ENCODE measurements at regions not wholly inside any gene's neighbourhood (a gene's known extent, or its start where the extent isn't known, plus 50 kb on each side); places are given as distances from the start of the nearest gene placed in this dataset.
"Not testable (repeated sequence)": the region's sequence is repeated elsewhere in the genome, so short reads cannot be mapped to it uniquely, and the experiment has no call there.

GRCh38 chr15:25248583-25249235 is 190.1 kb downstream of the UBE3A start:
- Mint-ChIP-seq H3K27me3 (no peaks in the 10 kb centered on the region), H3K27ac (no peak overlapping the region), H3K9me3 (peaks cover 3% of the 10 kb centered on the region), H3K4me3 (no peak overlapping the region), H3K4me1 (no peaks in the 10 kb centered on the region), H3K36me3 (no peaks in the 10 kb centered on the region)
- DNase-seq, result no peak

- Mint-ChIP-seq H3K36me3 (no peaks in the 10 kb centered on the region), H3K4me1 (no peaks in the 10 kb centered on the region), H3K4me3 (no peak overlapping the region), H3K27me3 (no peaks in the 10 kb centered on the region), H3K9me3 (peaks cover 9% of the 10 kb centered on the region), H3K27ac (no peak overlapping the region)
- no peak for DNase-seq
Measured at GRCh38 chr15:25249236-25250010, 189.4 kb downstream of the UBE3A start.

- peaks cover 3% of the 10 kb centered on the region for H3K36me3 Mint-ChIP-seq
- H3K27me3 Mint-ChIP-seq, result no peaks in the 10 kb centered on the region
- DNase-seq, result no peak
- H3K27ac Mint-ChIP-seq, result no peak overlapping the region
- no peaks in the 10 kb centered on the region for H3K4me1 Mint-ChIP-seq
- H3K9me3 Mint-ChIP-seq, result peaks cover 15% of the 10 kb centered on the region
- no peak overlapping the region for H3K4me3 Mint-ChIP-seq
Measured at GRCh38 chr15:25250011-25250596, 188.7 kb downstream of the UBE3A start.

- H3K9me3 Mint-ChIP-seq, result peaks cover 17% of the 10 kb centered on the region
- no peaks in the 10 kb centered on the region for H3K4me1 Mint-ChIP-seq
- DNase-seq, result no peak
- H3K27me3 Mint-ChIP-seq, result no peaks in the 10 kb centered on the region
- peaks cover 3% of the 10 kb centered on the region for H3K36me3 Mint-ChIP-seq
- H3K27ac Mint-ChIP-seq, result no peak overlapping the region
- H3K4me3 Mint-ChIP-seq, result no peak overlapping the region
Measured at GRCh38 chr15:25250906-25251622, 187.8 kb downstream of the UBE3A start.

DNA sequence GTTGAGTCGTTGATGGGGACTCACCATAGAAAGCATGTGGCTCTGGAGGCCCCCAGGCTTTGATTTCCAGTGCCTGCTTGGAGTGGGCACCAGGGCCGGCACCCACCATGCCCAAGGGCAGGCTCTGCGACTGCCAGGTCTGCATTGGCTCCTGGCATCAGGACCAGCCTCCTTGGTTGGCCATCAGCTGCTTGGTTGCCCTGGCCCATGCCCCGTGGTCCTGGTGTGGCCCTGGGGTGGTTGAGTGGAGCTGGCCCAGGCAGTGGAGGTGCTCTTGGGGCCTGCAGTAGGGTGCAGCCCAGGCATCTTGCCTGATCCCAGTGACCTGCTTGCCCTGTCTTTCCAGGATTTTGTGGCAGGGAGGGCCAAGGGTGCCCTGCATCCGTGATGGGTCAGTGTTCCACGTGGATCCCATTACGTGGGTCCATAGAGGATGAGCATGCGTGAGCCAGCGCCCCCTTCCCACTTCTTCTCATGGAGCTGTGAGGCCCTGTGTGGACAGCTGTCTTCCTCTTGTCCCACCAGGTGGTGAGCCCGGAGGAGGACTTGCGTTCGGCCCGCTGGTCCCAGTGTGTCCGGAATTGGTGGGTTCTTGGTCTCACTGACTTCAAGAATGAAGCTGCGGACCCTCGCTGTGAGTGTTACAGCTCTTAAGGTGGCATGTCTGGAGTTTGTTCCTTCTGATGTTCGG is 187.0 kb downstream of the UBE3A start:
- no peak for DNase-seq
- H3K4me3 Mint-ChIP-seq, result no peak overlapping the region

GRCh38 chr15:25253048-25253973 is 185.5 kb downstream of the UBE3A start:
- DNase-seq, H3K27ac Mint-ChIP-seq, H3K4me3 Mint-ChIP-seq, H3K27me3 Mint-ChIP-seq, H3K36me3 Mint-ChIP-seq, H3K4me1 Mint-ChIP-seq: not testable (repeated sequence)
- peaks cover 30% of the 10 kb centered on the region for H3K9me3 Mint-ChIP-seq

More for the DNA sequence above, 187.0 kb downstream of the UBE3A start:
- no peaks in the 10 kb centered on the region for H3K4me1 Mint-ChIP-seq
- H3K9me3 Mint-ChIP-seq, result peaks cover 20% of the 10 kb centered on the region
- no peaks in the 10 kb centered on the region for H3K27me3 Mint-ChIP-seq
- H3K27ac Mint-ChIP-seq, result no peak overlapping the region
- H3K36me3 Mint-ChIP-seq, result peaks cover 3% of the 10 kb centered on the region

DNA sequence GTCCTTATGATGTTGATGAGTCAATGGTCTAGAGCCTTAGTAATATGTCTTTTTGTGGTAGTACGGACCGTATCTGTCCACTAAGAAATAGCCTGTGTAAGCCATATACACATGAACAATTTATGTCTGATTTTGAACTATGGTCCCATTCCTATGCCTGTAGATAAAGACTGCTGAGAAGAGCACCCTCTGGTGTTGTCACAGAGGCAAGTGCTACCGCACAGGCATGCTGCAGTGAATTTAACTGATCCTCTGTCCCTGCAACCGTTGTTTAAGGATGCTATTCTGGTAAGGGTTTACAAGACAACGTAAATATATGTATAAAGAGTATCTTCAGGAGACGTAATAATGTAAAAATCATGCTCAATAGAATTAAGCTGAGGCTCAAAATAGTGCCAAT is 170.7 kb downstream of the UBE3A start:
- H3K4me3 Mint-ChIP-seq, result no peak overlapping the region
- no peak for DNase-seq
- H3K36me3 Mint-ChIP-seq, result no peaks in the 10 kb centered on the region
- H3K4me1 Mint-ChIP-seq, result no peaks in the 10 kb centered on the region
- H3K9me3 Mint-ChIP-seq, result peaks cover 2% of the 10 kb centered on the region
- H3K27me3 Mint-ChIP-seq, result no peaks in the 10 kb centered on the region
- H3K27ac Mint-ChIP-seq, result no peak overlapping the region
